ENCODE measurements at regions not wholly inside any gene's neighbourhood (a gene's known extent, or its start where the extent isn't known, plus 50 kb on each side); places are given as distances from the start of the nearest gene placed in this dataset.

- TF ChIP-seq ASH2L (IDR thresholded peaks at IDR 0.05; ENCODE audit: low read length), result peak; percentile 48
- TF ChIP-seq, protein P1, sequence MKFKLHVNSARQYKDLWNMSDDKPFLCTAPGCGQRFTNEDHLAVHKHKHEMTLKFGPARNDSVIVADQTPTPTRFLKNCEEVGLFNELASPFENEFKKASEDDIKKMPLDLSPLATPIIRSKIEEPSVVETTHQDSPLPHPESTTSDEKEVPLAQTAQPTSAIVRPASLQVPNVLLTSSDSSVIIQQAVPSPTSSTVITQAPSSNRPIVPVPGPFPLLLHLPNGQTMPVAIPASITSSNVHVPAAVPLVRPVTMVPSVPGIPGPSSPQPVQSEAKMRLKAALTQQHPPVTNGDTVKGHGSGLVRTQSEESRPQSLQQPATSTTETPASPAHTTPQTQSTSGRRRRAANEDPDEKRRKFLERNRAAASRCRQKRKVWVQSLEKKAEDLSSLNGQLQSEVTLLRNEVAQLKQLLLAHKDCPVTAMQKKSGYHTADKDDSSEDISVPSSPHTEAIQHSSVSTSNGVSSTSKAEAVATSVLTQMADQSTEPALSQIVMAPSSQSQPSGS (IDR thresholded peaks at IDR 0.05; ENCODE audit: low read length), result peak; percentile 82
- TF ChIP-seq YY1 (IDR thresholded peaks at IDR 0.05; ENCODE audit: low read depth, low read length), result no peak
- TF ChIP-seq JUND (IDR thresholded peaks at IDR 0.05; ENCODE audit: low read length), result no peak
- no peak for TF ChIP-seq SIN3A (conservative IDR thresholded peaks at IDR 0.05 in 1 of 2, IDR thresholded peaks at IDR 0.05 in 1 of 2; ENCODE audit: low read depth in 1 of 2, low read length in 2 of 2)
- no peak for TF ChIP-seq SRF (IDR thresholded peaks at IDR 0.05; ENCODE audit: low read depth, low read length)
- no peak for TF ChIP-seq CREB1 (IDR thresholded peaks at IDR 0.05)
- TF ChIP-seq TAF1 (IDR thresholded peaks at IDR 0.05; ENCODE audit: low read depth, low read length), result no peak
- peak; percentile 63 for TF ChIP-seq NANOG (IDR thresholded peaks at IDR 0.05; ENCODE audit: insufficient read depth, low read depth, low read length, poor library complexity, severe bottlenecking)
- TF ChIP-seq RAD21 (IDR thresholded peaks at IDR 0.05 in 1 of 2, conservative IDR thresholded peaks at IDR 0.05 in 1 of 2; ENCODE audit: low read depth in 2 of 2, low read length in 2 of 2), result peak; percentile 12 to 22; a peak in 3 of 4 replicates
- no peak for TF ChIP-seq RXRA (IDR thresholded peaks at IDR 0.05; ENCODE audit: insufficient read depth, low read depth, low read length)
- TF ChIP-seq KDM4A (IDR thresholded peaks at IDR 0.05; ENCODE audit: low read depth, low read length, severe bottlenecking), result no peak
Observed at GRCh38 chr1:59078070-59078800, 218.7 kb upstream of the FGGY start (continued).

All from H1 (cell line).